ENCODE measurements at regions not wholly inside any gene's neighbourhood (a gene's known extent, or its start where the extent isn't known, plus 50 kb on each side); places are given as distances from the start of the nearest gene placed in this dataset.

DNA sequence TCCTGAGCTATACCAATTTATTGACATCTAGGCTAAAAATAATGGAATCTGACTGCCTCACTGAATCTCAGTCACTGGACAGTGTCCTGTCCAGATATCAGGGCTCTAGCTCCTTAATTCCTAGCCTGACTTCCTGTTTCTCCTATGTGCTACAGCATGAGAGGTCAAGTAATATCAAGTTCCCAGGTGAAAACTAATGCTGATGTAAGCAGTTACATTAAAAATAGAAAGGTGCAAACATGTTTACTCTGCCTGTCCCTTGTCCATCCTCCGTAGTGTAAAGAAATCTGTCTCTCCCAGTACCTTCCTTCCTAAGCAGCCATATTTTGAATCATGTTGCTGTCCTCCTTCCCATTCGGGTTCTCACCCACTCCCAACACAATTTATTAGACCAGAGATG, 145.9 kb upstream of the GHR start:
- no peak for DNase-seq (ENCODE audit: low spot score in 2 of 2)
- WGBS, 2 donors = 79 to 80% methylated on average over 2 of the region's 2 CpGs
- no peak overlapping the region for H3K4me3 ChIP-seq (ENCODE audit: low read depth, poor library complexity, severe bottlenecking)
- intact Hi-C loops (cut with DNase I; ENCODE audit: low total_unique reads) = no loop called here
- TF ChIP-seq, protein P1, sequence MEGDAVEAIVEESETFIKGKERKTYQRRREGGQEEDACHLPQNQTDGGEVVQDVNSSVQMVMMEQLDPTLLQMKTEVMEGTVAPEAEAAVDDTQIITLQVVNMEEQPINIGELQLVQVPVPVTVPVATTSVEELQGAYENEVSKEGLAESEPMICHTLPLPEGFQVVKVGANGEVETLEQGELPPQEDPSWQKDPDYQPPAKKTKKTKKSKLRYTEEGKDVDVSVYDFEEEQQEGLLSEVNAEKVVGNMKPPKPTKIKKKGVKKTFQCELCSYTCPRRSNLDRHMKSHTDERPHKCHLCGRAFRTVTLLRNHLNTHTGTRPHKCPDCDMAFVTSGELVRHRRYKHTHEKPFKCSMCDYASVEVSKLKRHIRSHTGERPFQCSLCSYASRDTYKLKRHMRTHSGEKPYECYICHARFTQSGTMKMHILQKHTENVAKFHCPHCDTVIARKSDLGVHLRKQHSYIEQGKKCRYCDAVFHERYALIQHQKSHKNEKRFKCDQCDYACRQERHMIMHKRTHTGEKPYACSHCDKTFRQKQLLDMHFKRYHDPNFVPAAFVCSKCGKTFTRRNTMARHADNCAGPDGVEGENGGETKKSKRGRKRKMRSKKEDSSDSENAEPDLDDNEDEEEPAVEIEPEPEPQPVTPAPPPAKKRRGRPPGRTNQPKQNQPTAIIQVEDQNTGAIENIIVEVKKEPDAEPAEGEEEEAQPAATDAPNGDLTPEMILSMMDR (IDR thresholded peaks at IDR 0.05) = no peak

DNA sequence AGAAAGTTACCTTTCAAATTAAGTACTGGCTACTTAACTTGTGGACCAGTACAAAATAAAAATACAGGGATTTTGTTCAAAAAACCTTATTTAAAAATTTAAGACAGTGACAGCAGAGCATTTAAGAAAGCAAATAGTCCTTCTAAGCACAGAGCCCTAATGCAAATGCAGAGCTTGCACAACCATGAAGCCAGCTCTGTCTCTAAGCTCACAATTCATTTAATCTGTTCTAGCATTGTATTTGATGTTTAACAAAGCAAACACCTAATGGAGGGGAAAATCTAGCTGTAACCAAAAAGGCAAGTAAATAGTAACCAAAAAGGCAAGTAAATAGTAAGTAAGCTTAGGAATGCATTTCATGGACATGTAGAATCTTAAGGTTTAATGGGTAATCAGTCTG, 138.7 kb upstream of the GHR start:
- H3K4me3 ChIP-seq (ENCODE audit: low read depth, poor library complexity, severe bottlenecking) = no peak overlapping the region
- DNase-seq (ENCODE audit: low spot score in 2 of 2) = no peak
- no peak for TF ChIP-seq POLR2A (IDR thresholded peaks at IDR 0.05)
- TF ChIP-seq, protein P1 (IDR thresholded peaks at IDR 0.05) = no peak
- intact Hi-C loops (cut with DNase I; ENCODE audit: low total_unique reads) = no loop called here

DNA sequence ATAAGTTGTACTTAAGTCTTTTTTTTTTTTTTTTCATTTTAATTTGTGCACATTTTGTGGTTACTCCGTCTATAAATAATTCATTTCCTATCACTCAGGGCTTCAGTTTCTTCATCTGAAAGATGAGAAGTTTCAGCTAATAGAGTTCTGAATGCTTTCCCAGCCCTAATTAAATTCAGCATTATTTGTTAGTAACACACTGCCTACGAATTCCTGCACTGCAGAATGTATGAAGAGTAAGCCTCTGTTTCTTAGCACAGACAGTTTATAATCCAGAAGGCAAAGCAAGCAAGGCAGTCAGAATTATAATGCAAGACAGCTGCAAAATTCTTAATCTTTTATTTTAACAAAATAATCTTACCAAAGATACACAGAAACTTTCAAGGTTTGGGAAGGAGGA, 138.0 kb upstream of the GHR start:
- WGBS, 2 donors = 40 to 49% methylated on average over 2 of the region's 2 CpGs

DNA sequence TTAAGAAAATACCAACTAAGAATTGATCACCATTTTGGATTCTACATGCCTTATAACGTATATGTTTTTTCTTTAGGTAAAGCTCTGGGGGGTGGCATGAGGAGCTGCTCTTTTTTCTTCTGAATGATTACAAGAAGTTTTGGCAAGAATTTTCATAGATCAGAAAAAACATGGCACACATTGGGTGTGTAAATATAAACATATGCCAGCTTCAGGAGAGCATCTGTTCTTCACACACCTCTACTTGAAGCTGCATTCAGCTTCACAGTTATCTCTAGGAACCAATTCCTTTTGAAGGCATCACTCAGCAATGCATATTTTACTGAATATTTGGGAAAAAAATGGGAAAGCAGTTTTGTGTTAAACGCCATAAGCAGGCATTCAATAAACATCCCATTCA, 122.7 kb upstream of the GHR start:
- H3K4me3 ChIP-seq (ENCODE audit: low read depth, poor library complexity, severe bottlenecking) = no peak overlapping the region
- DNase-seq (ENCODE audit: low spot score in 2 of 2) = no peak
- 93 to 97% methylated on average over 2 of the region's 2 CpGs for WGBS, 2 donors
- TF ChIP-seq, protein P1 (IDR thresholded peaks at IDR 0.05) = no peak
- TF ChIP-seq POLR2A (IDR thresholded peaks at IDR 0.05) = no peak
- intact Hi-C loops (cut with DNase I; ENCODE audit: low total_unique reads) = no loop called here

More for the DNA sequence above, 138.0 kb upstream of the GHR start:
- TF ChIP-seq, protein P1 (IDR thresholded peaks at IDR 0.05) = no peak
- no peak for TF ChIP-seq POLR2A (IDR thresholded peaks at IDR 0.05)
- DNase-seq (ENCODE audit: low spot score in 2 of 2) = no peak
- H3K4me3 ChIP-seq (ENCODE audit: low read depth, poor library complexity, severe bottlenecking) = no peak overlapping the region
- intact Hi-C loops (cut with DNase I; ENCODE audit: low total_unique reads) = no loop called here

DNA sequence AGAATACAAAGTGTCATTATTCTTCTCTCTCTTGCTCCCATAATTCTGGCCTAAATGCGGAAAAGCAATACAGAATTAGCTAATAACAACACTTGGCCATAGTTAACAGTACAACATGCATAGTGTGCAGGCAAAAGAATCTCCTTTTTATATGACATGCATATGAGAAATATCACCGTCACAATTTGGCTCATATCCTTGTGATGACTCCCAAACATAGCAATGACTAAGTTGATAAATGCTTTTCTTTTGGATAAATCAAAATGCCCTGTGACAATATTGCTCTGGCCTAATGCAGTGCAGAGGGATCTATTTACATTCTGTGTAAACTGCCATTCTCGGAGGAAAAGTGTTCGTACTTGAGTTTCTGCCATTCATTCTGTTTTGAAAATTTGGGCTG, 121.9 kb upstream of the GHR start:
- intact Hi-C loops (cut with DNase I; ENCODE audit: low total_unique reads) = no loop called here
- TF ChIP-seq POLR2A (IDR thresholded peaks at IDR 0.05) = no peak
- TF ChIP-seq, protein P1 (IDR thresholded peaks at IDR 0.05) = no peak
- no peak overlapping the region for H3K4me3 ChIP-seq (ENCODE audit: low read depth, poor library complexity, severe bottlenecking)
- WGBS, 2 donors = 67 to 74% methylated on average over 4 of the region's 4 CpGs
- DNase-seq (ENCODE audit: low spot score in 2 of 2) = no peak

DNA sequence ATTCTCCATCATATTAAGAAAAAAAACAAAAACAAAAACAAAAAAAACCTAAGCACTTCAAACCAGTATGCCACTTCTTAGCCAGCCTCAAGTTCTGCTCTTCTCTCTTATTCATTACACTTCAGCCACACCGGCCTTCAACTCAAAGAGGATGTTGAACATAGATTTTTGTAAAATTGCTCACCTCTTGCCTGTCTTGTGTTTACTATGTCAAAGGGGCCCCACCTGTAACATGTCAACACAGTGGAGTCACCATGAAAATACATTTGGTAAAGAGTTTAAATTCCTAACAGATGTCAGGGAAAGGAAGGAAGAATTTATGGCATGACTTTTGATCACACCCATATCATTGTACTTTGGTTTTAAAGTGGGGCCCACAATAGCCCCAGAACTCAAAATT, 121.1 kb upstream of the GHR start:
- no peak for DNase-seq (ENCODE audit: low spot score in 2 of 2)
- intact Hi-C loops (cut with DNase I; ENCODE audit: low total_unique reads) = no loop called here
- H3K4me3 ChIP-seq (ENCODE audit: low read depth, poor library complexity, severe bottlenecking) = no peak overlapping the region
- WGBS, 2 donors = 81 to 97% methylated on average over 1 of the region's 1 CpG
- TF ChIP-seq, protein P1 (IDR thresholded peaks at IDR 0.05) = no peak
- no peak for TF ChIP-seq POLR2A (IDR thresholded peaks at IDR 0.05)
